Stimulated activated CD4-positive, alpha-beta T cell treated with anti-CD3 and anti-CD28 coated beads, Interleukin-15, amount 100 ng/mL, for 48 hours (primary cell): ENCODE measurements at regions not wholly inside any gene's neighbourhood (a gene's known extent, or its start where the extent isn't known, plus 50 kb on each side); places are given as distances from the start of the nearest gene placed in this dataset.

ENCODE experiments used
- DNase-seq, 2 donors: peaks; one replicate each; pipeline ENCODE4 v3.0.0-alpha.2; 2020; ENCODE audit warnings: low read depth in 2 of 2

- DNase-seq: no peak
These were observed 106.8 kb downstream of the ZBTB18 start for GRCh38 chr1:244157731-244158438.

- no peak for DNase-seq
These were observed 108.6 kb downstream of the ZBTB18 start for GRCh38 chr1:244159646-244160045.

- no peak for DNase-seq
These were observed 109.6 kb downstream of the ZBTB18 start for GRCh38 chr1:244160455-244161235.

GRCh38 chr1:244161236-244161510 is 110.1 kb downstream of the ZBTB18 start:
- no peak for DNase-seq

GRCh38 chr1:244162786-244163530 is 111.9 kb downstream of the ZBTB18 start:
- no peak for DNase-seq

- DNase-seq: no peak
These were observed 112.9 kb downstream of the ZBTB18 start for GRCh38 chr1:244163861-244164510.

GRCh38 chr1:244164511-244164890 is 113.4 kb downstream of the ZBTB18 start:
- DNase-seq: no peak

- DNase-seq: no peak
These were observed 113.9 kb downstream of the ZBTB18 start for GRCh38 chr1:244165021-244165420.

- no peak for DNase-seq
These were observed 114.6 kb downstream of the ZBTB18 start for GRCh38 chr1:244165701-244166100.

GRCh38 chr1:244171241-244171985 is 120.3 kb downstream of the ZBTB18 start:
- DNase-seq: no peak

GRCh38 chr1:244173240-244173639 is 122.2 kb downstream of the ZBTB18 start:
- no peak for DNase-seq

- no peak for DNase-seq
These were observed 122.7 kb downstream of the ZBTB18 start for GRCh38 chr1:244173769-244174168.

GRCh38 chr1:244174922-244175521 is 123.9 kb downstream of the ZBTB18 start:
- DNase-seq: no peak

- DNase-seq: no peak
These were observed 125.1 kb downstream of the ZBTB18 start for GRCh38 chr1:244176201-244176600.

GRCh38 chr1:244180256-244180655 is 129.2 kb downstream of the ZBTB18 start:
- no peak for DNase-seq

- DNase-seq: no peak
These were observed 130.8 kb downstream of the ZBTB18 start for GRCh38 chr1:244181867-244182266.

- no peak for DNase-seq
These were observed 132.0 kb downstream of the ZBTB18 start for GRCh38 chr1:244183037-244183436.

- DNase-seq: no peak
These were observed 135.3 kb downstream of the ZBTB18 start for GRCh38 chr1:244186372-244186771.

GRCh38 chr1:244187310-244187709 is 136.2 kb downstream of the ZBTB18 start:
- DNase-seq: no peak

- no peak for DNase-seq
These were observed 140.5 kb downstream of the ZBTB18 start for GRCh38 chr1:244191581-244191980.

- DNase-seq: no peak
These were observed 141.2 kb downstream of the ZBTB18 start for GRCh38 chr1:244192325-244192724.
